Ecto neural progenitor cell (in vitro differentiated cells): ENCODE measurements at regions not wholly inside any gene's neighbourhood (a gene's known extent, or its start where the extent isn't known, plus 50 kb on each side); places are given as distances from the start of the nearest gene placed in this dataset.

Source experiments
- DNase-seq: peaks from one replicate; pipeline ENCODE4 v3.0.0-alpha.2; 2018; ENCODE audit warnings: low spot score

GRCh38 chr6:144335311-144335861 is 50.3 kb downstream of the UTRN start:
- no peak for DNase-seq

- no peak for DNase-seq
Measured at GRCh38 chr6:144335914-144336313, 50.8 kb downstream of the UTRN start.

- no peak for DNase-seq
Measured at GRCh38 chr6:144336900-144337299, 51.8 kb downstream of the UTRN start.

- no peak for DNase-seq
Measured at GRCh38 chr6:144338474-144338873, 53.3 kb downstream of the UTRN start.

- no peak for DNase-seq
Measured at GRCh38 chr6:144338951-144339700, 54.0 kb downstream of the UTRN start.

- DNase-seq = no peak
Measured at GRCh38 chr6:144339859-144340452, 54.8 kb downstream of the UTRN start.

GRCh38 chr6:144340541-144341371 is 55.6 kb downstream of the UTRN start:
- DNase-seq = no peak

- no peak for DNase-seq
Measured at GRCh38 chr6:144341831-144342527, 56.8 kb downstream of the UTRN start.

GRCh38 chr6:144343701-144344428 is 58.7 kb downstream of the UTRN start:
- no peak for DNase-seq

GRCh38 chr6:144344646-144345045 is 59.5 kb downstream of the UTRN start:
- DNase-seq = no peak

GRCh38 chr6:144345451-144345850 is 60.3 kb downstream of the UTRN start:
- no peak for DNase-seq

GRCh38 chr6:144346719-144347447 is 61.7 kb downstream of the UTRN start:
- no peak for DNase-seq

- DNase-seq = no peak
Measured at GRCh38 chr6:144347448-144347759, 62.3 kb downstream of the UTRN start.

GRCh38 chr6:144347933-144348332 is 62.8 kb downstream of the UTRN start:
- DNase-seq = no peak

- DNase-seq = no peak
Measured at GRCh38 chr6:144349690-144350527, 64.8 kb downstream of the UTRN start.

- DNase-seq = no peak
Measured at GRCh38 chr6:144350528-144350880, 65.4 kb downstream of the UTRN start.

GRCh38 chr6:144351379-144352127 is 66.4 kb downstream of the UTRN start:
- DNase-seq = no peak

- DNase-seq = no peak
Measured at GRCh38 chr6:144352331-144352730, 67.2 kb downstream of the UTRN start.

- DNase-seq = no peak
Measured at GRCh38 chr6:144353871-144354314, 68.8 kb downstream of the UTRN start.
